Panc1 (cell line): ENCODE measurements at regions not wholly inside any gene's neighbourhood (a gene's known extent, or its start where the extent isn't known, plus 50 kb on each side); places are given as distances from the start of the nearest gene placed in this dataset.

ENCODE experiments used
- ATAC-seq: fragments of 200-7000 bp; cut with Tn5 transposase; 2 replicates; pipeline ENCODE4 v1.9.1; 2020; ENCODE audit warnings: mild to moderate bottlenecking, moderate library complexity
- BruUV-seq: library from RNA; stranded (reverse); fragments of 400-500 nt; replicated peaks from 2 replicates; lab custom pipeline; 2021; lab: Mats Ljungman, UMichigan
- CTCF ChIA-PET: fragments of 300-600 bp; sonication (Branson Sonifier 250); formaldehyde crosslinking; loops from one replicate; lab custom pipeline; 2022; ENCODE audit warnings: antibody characterized with exemption; lab: Charles Lee
- POLR2A ChIA-PET: fragments of 300-600 bp; sonication (Branson Sonifier 250); formaldehyde crosslinking; loops from one replicate; lab custom pipeline; 2022; ENCODE audit warnings: antibody characterized with exemption; lab: Charles Lee
- DNase-seq: peaks from one replicate; pipeline ENCODE4 v3.0.0-alpha.2; 2010; ENCODE audit warnings: low read depth, low spot score
- H3K27ac ChIP-seq: 2 replicates; pipeline ENCODE4 v1.5.1; 2011; ENCODE audit warnings: mild to moderate bottlenecking, low read length, inconsistent platforms
- H3K27me3 ChIP-seq: fragments of 200-500 bp; sonication (Bioruptor generic); 2 replicates; pipeline ENCODE4 v1.6.0; 2014; ENCODE audit warnings: low read length, inconsistent platforms; ENCODE audit not compliant: control insufficient read depth, insufficient read depth
- H3K36me3 ChIP-seq: fragments of 200-500 bp; sonication (Bioruptor generic); 2 replicates; pipeline ENCODE4 v1.5.1; 2014; ENCODE audit warnings: inconsistent platforms, mild to moderate bottlenecking, low read length, moderate library complexity; ENCODE audit not compliant: control insufficient read depth, insufficient read depth
- H3K4me1 ChIP-seq: 2 replicates; pipeline ENCODE4 v1.5.1; 2011; ENCODE audit warnings: inconsistent platforms, mild to moderate bottlenecking, low read length, moderate library complexity; ENCODE audit not compliant: control insufficient read depth, insufficient read depth
- H3K4me3 ChIP-seq, 2 experiments: 2 replicates each; pipeline ENCODE4 v1.5.1; 2011 to 2012; ENCODE audit warnings: low read depth in 2 of 2, low read length in 2 of 2, mild to moderate bottlenecking in 2 of 2, inconsistent platforms in 1 of 2, moderate library complexity in 1 of 2
- H3K9me3 ChIP-seq: fragments of 200-500 bp; sonication (Bioruptor generic); 2 replicates; pipeline ENCODE4 v1.5.1; 2014; ENCODE audit warnings: low read depth, mild to moderate bottlenecking, inconsistent platforms, low read length, moderate library complexity; ENCODE audit not compliant: control insufficient read depth, insufficient read depth
- CTCF ChIP-seq: fragments of 450-650 bp; IDR thresholded peaks from 2 replicates; pipeline ENCODE4 v1.5.1; 2017; ENCODE audit warnings: mild to moderate bottlenecking
- POLR2AphosphoS5 ChIP-seq: IDR thresholded peaks from 2 replicates; pipeline ENCODE4 v1.6.1; 2012; ENCODE audit warnings: mild to moderate bottlenecking, low read depth, low read length, moderate library complexity
- SIN3A ChIP-seq: IDR thresholded peaks from 2 replicates; pipeline ENCODE4 v1.6.1; 2012; ENCODE audit warnings: low read depth, mild to moderate bottlenecking, low read length, moderate library complexity, borderline replicate concordance; ENCODE audit not compliant: insufficient read depth
- TCF7L2 ChIP-seq: IDR thresholded peaks from 2 replicates; pipeline ENCODE4 v1.6.1; 2011; ENCODE audit warnings: mild to moderate bottlenecking, low read depth, low read length, inconsistent platforms
- in situ Hi-C: cut with HindIII; loops from 2 replicates; pipeline ENCODE4 v1.10.0; 2016; ENCODE audit warnings: low sequenced_read_pairs, low pct_unique_long_range_greater_than_20kb
- intact Hi-C: fragments of 100-400 bp; cut with micrococcal nuclease; formaldehyde crosslinking; loops from one replicate; pipeline ENCODE4 v1.10.0; 2022; ENCODE audit not compliant: unreplicated experiment
- TF ChIP-seq, protein P1 (sequence below), 2 experiments: IDR thresholded peaks; 2 replicates each; pipeline ENCODE4 v1.6.1; 2011 to 2012; ENCODE audit warnings: low read depth in 2 of 2, control low read depth in 1 of 2, low read length in 1 of 2, mild to moderate bottlenecking in 1 of 2, moderate library complexity in 1 of 2; ENCODE audit not compliant: insufficient read depth in 1 of 2

DNA sequence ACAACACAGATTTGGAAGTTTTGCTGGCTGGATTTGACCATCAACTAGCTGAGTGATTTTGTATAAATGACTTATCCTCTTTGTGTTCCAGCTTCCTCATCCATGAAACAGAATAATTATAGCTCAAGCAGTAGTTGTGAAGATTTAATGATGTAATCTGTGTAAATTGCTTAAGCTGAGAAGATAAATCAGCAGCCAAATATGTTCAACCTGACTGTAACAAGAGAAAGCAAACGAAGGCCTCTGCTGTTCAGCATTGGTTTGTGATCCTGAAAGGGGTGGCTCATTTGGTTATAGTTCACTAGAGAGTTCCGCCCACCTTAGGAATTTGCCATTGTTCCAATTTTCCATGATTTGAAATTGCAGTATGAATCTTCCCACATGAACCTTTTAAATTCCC lies 75.7 kb upstream of the CCDC112 start:
- intact Hi-C loops = no loop called here
- no peaks in the 10 kb centered on the region for H3K9me3 ChIP-seq
- no peak for TF ChIP-seq POLR2AphosphoS5
- TF ChIP-seq CTCF = no peak
- TF ChIP-seq TCF7L2 = no peak
- TF ChIP-seq SIN3A = no peak
- TF ChIP-seq, protein P1, sequence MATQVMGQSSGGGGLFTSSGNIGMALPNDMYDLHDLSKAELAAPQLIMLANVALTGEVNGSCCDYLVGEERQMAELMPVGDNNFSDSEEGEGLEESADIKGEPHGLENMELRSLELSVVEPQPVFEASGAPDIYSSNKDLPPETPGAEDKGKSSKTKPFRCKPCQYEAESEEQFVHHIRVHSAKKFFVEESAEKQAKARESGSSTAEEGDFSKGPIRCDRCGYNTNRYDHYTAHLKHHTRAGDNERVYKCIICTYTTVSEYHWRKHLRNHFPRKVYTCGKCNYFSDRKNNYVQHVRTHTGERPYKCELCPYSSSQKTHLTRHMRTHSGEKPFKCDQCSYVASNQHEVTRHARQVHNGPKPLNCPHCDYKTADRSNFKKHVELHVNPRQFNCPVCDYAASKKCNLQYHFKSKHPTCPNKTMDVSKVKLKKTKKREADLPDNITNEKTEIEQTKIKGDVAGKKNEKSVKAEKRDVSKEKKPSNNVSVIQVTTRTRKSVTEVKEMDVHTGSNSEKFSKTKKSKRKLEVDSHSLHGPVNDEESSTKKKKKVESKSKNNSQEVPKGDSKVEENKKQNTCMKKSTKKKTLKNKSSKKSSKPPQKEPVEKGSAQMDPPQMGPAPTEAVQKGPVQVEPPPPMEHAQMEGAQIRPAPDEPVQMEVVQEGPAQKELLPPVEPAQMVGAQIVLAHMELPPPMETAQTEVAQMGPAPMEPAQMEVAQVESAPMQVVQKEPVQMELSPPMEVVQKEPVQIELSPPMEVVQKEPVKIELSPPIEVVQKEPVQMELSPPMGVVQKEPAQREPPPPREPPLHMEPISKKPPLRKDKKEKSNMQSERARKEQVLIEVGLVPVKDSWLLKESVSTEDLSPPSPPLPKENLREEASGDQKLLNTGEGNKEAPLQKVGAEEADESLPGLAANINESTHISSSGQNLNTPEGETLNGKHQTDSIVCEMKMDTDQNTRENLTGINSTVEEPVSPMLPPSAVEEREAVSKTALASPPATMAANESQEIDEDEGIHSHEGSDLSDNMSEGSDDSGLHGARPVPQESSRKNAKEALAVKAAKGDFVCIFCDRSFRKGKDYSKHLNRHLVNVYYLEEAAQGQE (IDR thresholded peaks at IDR 0.05; ENCODE audit: insufficient read depth in 1 of 2, low read depth in 2 of 2, low read length in 1 of 2) = no peak
- POLR2A ChIA-PET = no interaction called here
- DNase-seq (no peak), ATAC-seq (no peak)
- no TSS peak for BruUV-seq
- no peak overlapping the region for H3K27ac ChIP-seq
- no peaks in the 10 kb centered on the region for H3K36me3 ChIP-seq
- in situ Hi-C loops = no loop called here
- H3K4me3 ChIP-seq = no peak overlapping the region
- H3K4me1 ChIP-seq = no peaks in the 10 kb centered on the region
- no peaks in the 10 kb centered on the region for H3K27me3 ChIP-seq
- CTCF ChIA-PET = no interaction called here

GRCh38 chr5:115369430-115370144 lies 73.1 kb upstream of the CCDC112 start:
- intact Hi-C loops (no loop called here), in situ Hi-C loops (no loop called here)
- ATAC-seq = no peak
- Histone ChIP-seq H3K27me3 (no peaks in the 10 kb centered on the region), H3K9me3 (no peaks in the 10 kb centered on the region), H3K4me1 (no peaks in the 10 kb centered on the region), H3K27ac (no peak overlapping the region), H3K4me3 (no peak overlapping the region), H3K36me3 (no peaks in the 10 kb centered on the region)
- BruUV-seq = no TSS peak
- no peak for DNase-seq
- ChIA-PET POLR2A (no interaction called here), CTCF (no interaction called here)
- TF ChIP-seq CTCF (no peak), POLR2AphosphoS5 (no peak), TCF7L2 (no peak), SIN3A (no peak)
- TF ChIP-seq, protein P1 (IDR thresholded peaks at IDR 0.05; ENCODE audit: insufficient read depth in 1 of 2, low read depth in 2 of 2, low read length in 1 of 2) = no peak
